Mesenchymal stem cell (in vitro differentiated cells and primary cell): ENCODE measurements at regions not wholly inside any gene's neighbourhood (a gene's known extent, or its start where the extent isn't known, plus 50 kb on each side); places are given as distances from the start of the nearest gene placed in this dataset.
"Not testable (repeated sequence)": the region's sequence is repeated elsewhere in the genome, so short reads cannot be mapped to it uniquely, and the experiment has no call there.

Experiments
- DNase-seq: peaks from one replicate; pipeline ENCODE4 v3.0.0-alpha.2; 2013
- H2AFZ ChIP-seq: one replicate; pipeline ENCODE4 v1.6.1; 2013; ENCODE audit warnings: low read depth, mild to moderate bottlenecking, control low read depth, inconsistent platforms, low read length, moderate library complexity
- H2AK5ac ChIP-seq: 2 replicates; pipeline ENCODE4 v1.6.1; 2013; ENCODE audit warnings: low read length, moderate library complexity, mild to moderate bottlenecking, inconsistent platforms; ENCODE audit not compliant: severe bottlenecking
- H2BK120ac ChIP-seq: one replicate; pipeline ENCODE4 v1.6.1; 2013; ENCODE audit warnings: low read depth, mild to moderate bottlenecking, inconsistent platforms, low read length, moderate library complexity
- H2BK12ac ChIP-seq, 2 experiments: one replicate each; pipeline ENCODE4 v1.6.1; 2013; ENCODE audit warnings: inconsistent platforms in 2 of 2, low read length in 2 of 2, mild to moderate bottlenecking in 2 of 2, moderate library complexity in 2 of 2, control low read depth in 1 of 2
- H2BK15ac ChIP-seq: one replicate; pipeline ENCODE4 v1.6.1; 2013; ENCODE audit warnings: mild to moderate bottlenecking, low read depth, inconsistent platforms; ENCODE audit not compliant: poor library complexity, severe bottlenecking
- H2BK5ac ChIP-seq: 2 replicates; pipeline ENCODE4 v1.6.1; 2013; ENCODE audit warnings: low read depth, mild to moderate bottlenecking, low read length, control low read depth, inconsistent platforms; ENCODE audit not compliant: poor library complexity, severe bottlenecking
- H3K14ac ChIP-seq, 2 experiments: one replicate each; pipeline ENCODE4 v1.6.1; 2013; ENCODE audit warnings: inconsistent platforms in 2 of 2, low read length in 2 of 2, control low read depth in 1 of 2, mild to moderate bottlenecking in 1 of 2, moderate library complexity in 1 of 2
- H3K18ac ChIP-seq, 2 experiments: one replicate each; pipeline ENCODE4 v1.6.1; 2013; ENCODE audit warnings: inconsistent platforms in 2 of 2, low read length in 2 of 2, control low read depth in 1 of 2, low read depth in 1 of 2, mild to moderate bottlenecking in 1 of 2
- H3K23ac ChIP-seq, 2 experiments: one replicate each; pipeline ENCODE4 v1.6.1; 2013; ENCODE audit warnings: inconsistent platforms in 2 of 2, low read length in 2 of 2, mild to moderate bottlenecking in 2 of 2, moderate library complexity in 2 of 2, control low read depth in 1 of 2
- H3K27ac ChIP-seq: 2 replicates; pipeline ENCODE4 v1.5.1; 2013; ENCODE audit warnings: mild to moderate bottlenecking, moderate library complexity, low read length, control low read depth, inconsistent platforms; ENCODE audit not compliant: poor library complexity, severe bottlenecking
- H3K27me3 ChIP-seq, 2 experiments: 2 replicates each; pipeline versions ENCODE4 v1.6.1 to v1.7.0; 2013; ENCODE audit warnings: low read length in 2 of 2, mild to moderate bottlenecking in 2 of 2, moderate library complexity in 2 of 2, control low read depth in 1 of 2, inconsistent platforms in 1 of 2; ENCODE audit not compliant: control insufficient read depth in 1 of 2, insufficient read depth in 1 of 2
- H3K36me3 ChIP-seq, 2 experiments: 2 replicates each; pipeline versions ENCODE4 v1.6.1 to v1.7.0; 2013; ENCODE audit warnings: low read length in 2 of 2, control low read depth in 1 of 2, inconsistent platforms in 1 of 2, low read depth in 1 of 2, mild to moderate bottlenecking in 1 of 2; ENCODE audit not compliant: insufficient read depth in 2 of 2, control insufficient read depth in 1 of 2
- H3K4ac ChIP-seq, 2 experiments: one replicate each; pipeline ENCODE4 v1.6.1; 2013; ENCODE audit warnings: inconsistent platforms in 2 of 2, low read length in 2 of 2, mild to moderate bottlenecking in 2 of 2, moderate library complexity in 2 of 2, control low read depth in 1 of 2, low read depth in 1 of 2
- H3K4me1 ChIP-seq: 2 replicates; pipeline ENCODE4 v1.6.1; 2013; ENCODE audit warnings: low read depth, low read length, control low read depth; ENCODE audit not compliant: control insufficient read depth, insufficient read depth
- H3K4me2 ChIP-seq: 2 replicates; pipeline ENCODE4 v1.6.1; 2013; ENCODE audit warnings: low read length, mild to moderate bottlenecking, inconsistent platforms; ENCODE audit not compliant: poor library complexity, severe bottlenecking
- H3K4me3 ChIP-seq, 2 experiments: 2 replicates each; pipeline versions ENCODE4 v1.5.1 to v1.7.0; 2013; ENCODE audit warnings: low read length in 2 of 2, mild to moderate bottlenecking in 2 of 2, control low read depth in 1 of 2, low read depth in 1 of 2; ENCODE audit not compliant: insufficient read depth in 1 of 2
- H3K79me1 ChIP-seq: replicated peaks from 2 replicates; pipeline ENCODE4 v1.6.1; 2013; ENCODE audit warnings: mild to moderate bottlenecking, control low read depth, low read length, inconsistent platforms; ENCODE audit not compliant: poor library complexity, severe bottlenecking
- H3K9ac ChIP-seq: 2 replicates; pipeline ENCODE4 v1.7.0; 2013; ENCODE audit warnings: mild to moderate bottlenecking, low read length, moderate library complexity
- H3K9me3 ChIP-seq: 2 replicates; pipeline ENCODE4 v1.7.0; 2013; ENCODE audit warnings: mild to moderate bottlenecking, low read length; ENCODE audit not compliant: control insufficient read depth
- H4K8ac ChIP-seq: one replicate; pipeline ENCODE4 v1.6.1; 2013; ENCODE audit warnings: inconsistent platforms, mild to moderate bottlenecking, low read length, moderate library complexity
- H4K91ac ChIP-seq: one replicate; pipeline ENCODE4 v1.6.1; 2013; ENCODE audit warnings: mild to moderate bottlenecking, low read length, inconsistent platforms
- WGBS: methylation state at CpG from one replicate; pipeline ENCODE4 v1.1.7; 2013; ENCODE audit warnings: mixed read lengths; 5-methylcytosine and 5-hydroxymethylcytosine counted together

DNA sequence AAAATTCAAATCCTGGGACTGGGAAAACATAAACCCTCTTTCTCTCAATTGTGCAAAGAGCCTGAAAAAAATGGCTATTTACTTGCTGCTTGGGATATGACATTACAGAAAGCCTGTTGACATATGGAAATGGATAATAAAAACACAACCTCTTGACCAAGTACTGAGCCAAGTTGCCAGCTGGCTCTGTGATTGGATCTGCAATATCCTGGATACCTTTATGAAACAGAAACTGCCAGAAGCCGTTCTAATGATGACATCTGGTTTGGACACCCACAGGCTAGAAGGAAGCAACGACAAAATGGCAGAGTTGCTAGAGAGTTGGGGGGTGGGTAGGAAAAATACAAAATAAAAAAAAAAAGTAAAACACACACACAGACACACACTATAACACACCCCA, 481.4 kb downstream of the FAT4 start:
- H3K36me3 ChIP-seq, result no peaks in the 10 kb centered on the region
- H3K23ac ChIP-seq, result no peak overlapping the region
- 75% methylated on average over 1 of the region's 2 CpGs for WGBS
- no peak overlapping the region for H3K27ac ChIP-seq
- no peak overlapping the region for H3K18ac ChIP-seq
- no peak overlapping the region for H2BK15ac ChIP-seq
- H2AFZ ChIP-seq, result no peak overlapping the region
- H3K4me2 ChIP-seq, result no peak overlapping the region
- no peak overlapping the region for H2BK12ac ChIP-seq
- H4K8ac ChIP-seq, result no peak overlapping the region
- H3K9ac ChIP-seq, result no peak overlapping the region
- H3K79me1 ChIP-seq, result no peaks in the 10 kb centered on the region
- no peaks in the 10 kb centered on the region for H3K4me1 ChIP-seq
- no peaks in the 10 kb centered on the region for H3K27me3 ChIP-seq
- no peak overlapping the region for H2AK5ac ChIP-seq
- H4K91ac ChIP-seq, result no peak overlapping the region
- H2BK5ac ChIP-seq, result no peak overlapping the region
- no peak for DNase-seq
- no peak overlapping the region for H3K4ac ChIP-seq
- no peaks in the 10 kb centered on the region for H3K9me3 ChIP-seq
- no peak overlapping the region for H3K14ac ChIP-seq
- H2BK120ac ChIP-seq, result no peak overlapping the region
- no peak overlapping the region for H3K4me3 ChIP-seq

DNA sequence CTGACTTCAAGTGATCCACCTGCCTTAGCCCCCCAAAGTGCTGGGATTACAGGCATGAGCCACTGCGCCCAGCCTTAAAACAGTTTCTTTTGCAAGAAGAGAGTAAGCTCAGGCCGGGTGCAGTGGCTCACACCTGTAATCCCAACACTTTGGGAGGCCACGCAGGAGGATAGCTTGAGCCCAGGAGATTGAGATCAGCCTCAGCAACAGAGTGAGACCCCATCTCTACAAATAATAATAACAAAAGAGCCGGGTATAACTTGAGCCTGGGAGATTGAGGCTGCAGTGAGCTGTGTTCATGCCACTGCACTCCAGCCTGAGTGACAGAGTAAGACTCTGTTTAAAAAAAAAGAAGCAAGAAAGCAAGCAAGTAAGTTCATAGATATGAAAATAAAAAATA, 482.9 kb downstream of the FAT4 start:
- H4K8ac ChIP-seq, H3K4me1 ChIP-seq, H4K91ac ChIP-seq, H3K4ac ChIP-seq, H3K14ac ChIP-seq, H3K9ac ChIP-seq, H3K27me3 ChIP-seq, H3K23ac ChIP-seq, H3K9me3 ChIP-seq, H2AK5ac ChIP-seq, H2BK12ac ChIP-seq, H3K18ac ChIP-seq, H2BK15ac ChIP-seq, H3K79me1 ChIP-seq, H2BK5ac ChIP-seq, H3K4me2 ChIP-seq, DNase-seq, H3K36me3 ChIP-seq, H3K27ac ChIP-seq, H2AFZ ChIP-seq, H2BK120ac ChIP-seq, H3K4me3 ChIP-seq: not testable (repeated sequence)
- 81% methylated on average over 2 of the region's 4 CpGs for WGBS

DNA sequence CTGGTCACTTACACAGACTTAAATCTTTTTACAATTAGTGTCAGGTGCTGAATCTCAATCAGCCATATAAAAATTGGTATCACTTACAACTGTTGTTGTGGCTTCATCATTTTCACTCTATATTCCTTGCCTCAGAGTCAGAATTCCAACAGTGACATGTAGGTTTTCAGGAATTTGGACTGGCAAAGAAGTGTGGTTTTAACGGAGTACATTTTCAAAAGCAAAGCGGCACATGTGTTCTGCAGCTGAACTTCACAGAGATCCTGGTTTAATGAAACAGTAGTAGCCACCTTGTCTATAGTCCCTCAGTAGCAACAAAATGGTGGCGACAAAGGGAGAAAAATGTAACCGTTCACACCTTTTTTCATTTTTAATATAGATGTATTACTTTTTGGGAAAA, 486.6 kb downstream of the FAT4 start:
- Histone ChIP-seq H3K18ac (no peak overlapping the region), H2AFZ (no peak overlapping the region), H4K91ac (no peak overlapping the region), H3K9me3 (peaks cover under 1% of the 10 kb centered on the region), H3K4me3 (no peak overlapping the region), H3K4me1 (no peaks in the 10 kb centered on the region), H2BK5ac (no peak overlapping the region), H3K9ac (no peak overlapping the region), H3K36me3 (no peaks in the 10 kb centered on the region), H3K79me1 (no peaks in the 10 kb centered on the region), H3K4ac (no peak overlapping the region), H3K4me2 (no peak overlapping the region), H4K8ac (no peak overlapping the region), H2BK120ac (no peak overlapping the region), H3K23ac (no peak overlapping the region), H3K14ac (no peak overlapping the region), H2BK15ac (no peak overlapping the region), H3K27ac (no peak overlapping the region), H3K27me3 (no peaks in the 10 kb centered on the region), H2BK12ac (no peak overlapping the region), H2AK5ac (no peak overlapping the region)
- no peak for DNase-seq
- 85% methylated on average over 2 of the region's 4 CpGs for WGBS

DNA sequence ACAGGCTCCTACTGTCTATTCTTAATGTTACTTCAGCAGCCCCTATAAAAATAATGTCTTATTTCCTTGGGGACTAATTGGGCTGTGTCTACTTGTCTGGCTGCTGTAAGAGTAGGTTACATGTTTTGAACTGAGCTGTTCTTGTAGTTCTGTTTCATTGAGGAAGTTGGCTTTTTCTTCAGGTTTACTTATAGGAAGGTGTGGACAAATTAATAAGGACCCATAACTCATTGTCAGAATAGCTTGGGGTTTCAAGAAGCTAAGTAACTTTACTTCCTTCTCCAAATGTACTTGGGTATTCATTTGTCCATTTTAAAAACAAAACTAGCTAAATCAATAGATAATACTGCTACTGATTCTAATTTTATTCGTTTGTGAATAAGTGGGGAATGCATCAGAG, 487.2 kb downstream of the FAT4 start:
- H3K36me3 ChIP-seq, result no peaks in the 10 kb centered on the region
- no peak overlapping the region for H3K18ac ChIP-seq
- peaks cover 5% of the 10 kb centered on the region for H3K9me3 ChIP-seq
- no peak overlapping the region for H3K14ac ChIP-seq
- no peak overlapping the region for H2AFZ ChIP-seq
- no peak overlapping the region for H3K4me3 ChIP-seq
- no peaks in the 10 kb centered on the region for H3K79me1 ChIP-seq
- no peaks in the 10 kb centered on the region for H3K27me3 ChIP-seq
- no peak for DNase-seq
- H2AK5ac ChIP-seq, result no peak overlapping the region
- no CpG with 5 or more reads among the region's 1 CpG for WGBS
- H3K27ac ChIP-seq, result no peak overlapping the region
- no peak overlapping the region for H4K91ac ChIP-seq
- no peak overlapping the region for H2BK5ac ChIP-seq
- H3K4ac ChIP-seq, result no peak overlapping the region
- H3K23ac ChIP-seq, result no peak overlapping the region
- no peak overlapping the region for H2BK120ac ChIP-seq
- no peak overlapping the region for H2BK15ac ChIP-seq
- H2BK12ac ChIP-seq, result no peak overlapping the region
- H3K9ac ChIP-seq, result no peak overlapping the region
- H4K8ac ChIP-seq, result no peak overlapping the region
- H3K4me2 ChIP-seq, result no peak overlapping the region
- no peaks in the 10 kb centered on the region for H3K4me1 ChIP-seq
